ENCODE measurements at regions not wholly inside any gene's neighbourhood (a gene's known extent, or its start where the extent isn't known, plus 50 kb on each side); places are given as distances from the start of the nearest gene placed in this dataset.

- TF ChIP-seq CTCF (IDR thresholded peaks at IDR 0.05; ENCODE audit: borderline replicate concordance, extremely low read depth, low read length, poor library complexity, severe bottlenecking) (no peak), EZH2 (IDR thresholded peaks at IDR 0.05; ENCODE audit: borderline replicate concordance, low read depth, low read length, severe bottlenecking) (no peak)
Observed at GRCh38 chr10:123514996-123515395, 151.2 kb upstream of the GPR26 start.

Measured in DND-41 (cell line).